ENCODE measurements at regions not wholly inside any gene's neighbourhood (a gene's known extent, or its start where the extent isn't known, plus 50 kb on each side); places are given as distances from the start of the nearest gene placed in this dataset.

- Histone ChIP-seq H3K4me2 (ENCODE audit: low read length) (no peak overlapping the region), H4K20me1 (ENCODE audit: insufficient read depth) (no peaks in the 10 kb centered on the region), H3K36me3 (ENCODE audit: insufficient read depth, low read length) (no peaks in the 10 kb centered on the region), H3K9me3 (ENCODE audit: low read length) (no peaks in the 10 kb centered on the region), H3K79me2 (replicated peaks; ENCODE audit: insufficient read depth, low read length) (no peaks in the 10 kb centered on the region), H3K9ac (ENCODE audit: low read length) (no peak overlapping the region), H3K4me3 (ENCODE audit: low read length) (no peak overlapping the region), H2AFZ (ENCODE audit: low read depth, low read length) (no peak overlapping the region), H3K27me3 (ENCODE audit: insufficient read depth, low read depth, low read length) (no peaks in the 10 kb centered on the region), H3F3A (ENCODE audit: insufficient read depth, low read length, poor library complexity, severe bottlenecking) (no peaks in the 10 kb centered on the region), H3K27ac (ENCODE audit: low read length) (no peak overlapping the region), H3K9me2 (ENCODE audit: insufficient read depth, low read length) (no peaks in the 10 kb centered on the region)
- TF ChIP-seq RAD21 (conservative IDR thresholded peaks at IDR 0.05), result no peak
- no peak for TF ChIP-seq POLR2AphosphoS5 (IDR thresholded peaks at IDR 0.05)
- no peak for TF ChIP-seq EZH2 (IDR thresholded peaks at IDR 0.05; ENCODE audit: borderline replicate concordance, insufficient read depth, low read length, poor library complexity, severe bottlenecking)
- no peak for TF ChIP-seq CTCF (IDR thresholded peaks at IDR 0.05; ENCODE audit: poor library complexity, severe bottlenecking)
- no peak for TF ChIP-seq REST (IDR thresholded peaks at IDR 0.05; ENCODE audit: borderline replicate concordance)
- TF ChIP-seq EP300 (conservative IDR thresholded peaks at IDR 0.05; ENCODE audit: poor library complexity, severe bottlenecking), result no peak
- TF ChIP-seq MXI1 (conservative IDR thresholded peaks at IDR 0.05; ENCODE audit: poor library complexity, severe bottlenecking), result no peak
- TF ChIP-seq TAF1 (IDR thresholded peaks at IDR 0.05; ENCODE audit: low read depth), result no peak
- TF ChIP-seq SMC3 (conservative IDR thresholded peaks at IDR 0.05; ENCODE audit: poor library complexity), result no peak
Measured at GRCh38 chr10:93255546-93255945, 181.9 kb downstream of the CYP26A1 start.

Data from neural cell (in vitro differentiated cells).